K562 (cell line): ENCODE measurements at regions not wholly inside any gene's neighbourhood (a gene's known extent, or its start where the extent isn't known, plus 50 kb on each side); places are given as distances from the start of the nearest gene placed in this dataset.

Experiments used
- EP400 ChIP-seq: fragments of 450-650 bp; IDR thresholded peaks from 2 replicates; pipeline ENCODE4 v1.6.1; 2017; ENCODE audit warnings: antibody characterized with exemption, mild to moderate bottlenecking, moderate library complexity
- NFE2 ChIP-seq: IDR thresholded peaks from 2 replicates; pipeline ENCODE4 v1.6.1; 2014; ENCODE audit warnings: antibody characterized with exemption, low read depth
- NKRF ChIP-seq: fragments of 450-650 bp; IDR thresholded peaks from 2 replicates; pipeline ENCODE4 v1.6.1; 2016; ENCODE audit warnings: borderline replicate concordance
- PRDM10 ChIP-seq: fragments of 450-650 bp; IDR thresholded peaks from 2 replicates; pipeline ENCODE4 v1.6.1; 2018; ENCODE audit not compliant: partially characterized antibody
- RCOR1 ChIP-seq, 2 experiments: IDR thresholded peaks; 2 replicates each; pipeline ENCODE4 v1.6.1; 2012; ENCODE audit warnings: low read depth in 2 of 2, low read length in 2 of 2, borderline replicate concordance in 1 of 2, improper control_type of control experiment in 1 of 2
- ZNF347 ChIP-seq: fragments of 450-650 bp; formaldehyde crosslinking; IDR thresholded peaks from 2 replicates; pipeline ENCODE4 v1.4.0; 2020; ENCODE audit warnings: low read depth, mild to moderate bottlenecking, moderate library complexity

GRCh38 chr6:170152989-170153388 is 137.9 kb downstream of the DLL1 start (continued):
- peak; percentile 87 for TF ChIP-seq PRDM10
- peak; percentile 84 for TF ChIP-seq NFE2
- TF ChIP-seq EP400 = no peak
- TF ChIP-seq ZNF347 (CRISPR knock-in tag) = no peak
- no peak for TF ChIP-seq NKRF
- 0 out of 4 replicates have a peak, but pooled peaks of 1 of the 2 experiments have one; percentile 15 for TF ChIP-seq RCOR1 (IDR thresholded peaks at IDR 0.05; ENCODE audit: borderline replicate concordance in 1 of 2, low read depth in 2 of 2, low read length in 2 of 2)
